ENCODE measurements at regions not wholly inside any gene's neighbourhood (a gene's known extent, or its start where the extent isn't known, plus 50 kb on each side); places are given as distances from the start of the nearest gene placed in this dataset.

DNA sequence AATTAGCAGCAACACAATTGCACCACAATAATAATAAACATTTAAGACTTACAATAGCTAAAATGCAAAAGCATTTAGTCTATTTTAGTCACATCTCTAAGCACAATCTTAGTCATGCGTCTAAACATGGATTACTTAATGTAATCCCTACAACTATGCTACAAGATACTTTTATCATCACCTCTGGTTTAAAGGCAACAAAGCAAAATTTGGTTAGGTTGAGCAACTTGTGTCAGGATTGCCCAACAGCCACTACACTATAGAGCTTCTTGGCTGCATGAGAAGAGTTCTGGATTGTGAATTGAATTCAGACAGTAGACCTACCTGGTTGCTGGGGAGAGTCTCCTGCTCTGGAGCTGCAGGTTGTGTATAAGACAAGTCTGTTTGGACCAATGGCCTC, 146.5 kb upstream of the PUDP start:
- TF ChIP-seq, protein P1, sequence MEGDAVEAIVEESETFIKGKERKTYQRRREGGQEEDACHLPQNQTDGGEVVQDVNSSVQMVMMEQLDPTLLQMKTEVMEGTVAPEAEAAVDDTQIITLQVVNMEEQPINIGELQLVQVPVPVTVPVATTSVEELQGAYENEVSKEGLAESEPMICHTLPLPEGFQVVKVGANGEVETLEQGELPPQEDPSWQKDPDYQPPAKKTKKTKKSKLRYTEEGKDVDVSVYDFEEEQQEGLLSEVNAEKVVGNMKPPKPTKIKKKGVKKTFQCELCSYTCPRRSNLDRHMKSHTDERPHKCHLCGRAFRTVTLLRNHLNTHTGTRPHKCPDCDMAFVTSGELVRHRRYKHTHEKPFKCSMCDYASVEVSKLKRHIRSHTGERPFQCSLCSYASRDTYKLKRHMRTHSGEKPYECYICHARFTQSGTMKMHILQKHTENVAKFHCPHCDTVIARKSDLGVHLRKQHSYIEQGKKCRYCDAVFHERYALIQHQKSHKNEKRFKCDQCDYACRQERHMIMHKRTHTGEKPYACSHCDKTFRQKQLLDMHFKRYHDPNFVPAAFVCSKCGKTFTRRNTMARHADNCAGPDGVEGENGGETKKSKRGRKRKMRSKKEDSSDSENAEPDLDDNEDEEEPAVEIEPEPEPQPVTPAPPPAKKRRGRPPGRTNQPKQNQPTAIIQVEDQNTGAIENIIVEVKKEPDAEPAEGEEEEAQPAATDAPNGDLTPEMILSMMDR (IDR thresholded peaks at IDR 0.05): no peak
- no peak for TF ChIP-seq POLR2A (IDR thresholded peaks at IDR 0.05)
